ENCODE measurements at regions not wholly inside any gene's neighbourhood (a gene's known extent, or its start where the extent isn't known, plus 50 kb on each side); places are given as distances from the start of the nearest gene placed in this dataset.

GRCh38 chr3:162699291-162699690 lies 1202.7 kb downstream of the OTOL1 start:
- no peak for TF ChIP-seq CTCF (IDR thresholded peaks at IDR 0.05)
- no peak for TF ChIP-seq FOXK1 (CRISPR knock-in tag; IDR thresholded peaks at IDR 0.05)
- TF ChIP-seq MAX (CRISPR knock-in tag; IDR thresholded peaks at IDR 0.05): no peak
- TF ChIP-seq ZBTB43 (CRISPR knock-in tag; IDR thresholded peaks at IDR 0.05): no peak
- no peak for TF ChIP-seq USF1 (CRISPR knock-in tag; IDR thresholded peaks at IDR 0.05)
- no peak for TF ChIP-seq FOXP4 (CRISPR knock-in tag; IDR thresholded peaks at IDR 0.05)
- TF ChIP-seq NR1H2 (CRISPR knock-in tag; IDR thresholded peaks at IDR 0.05): no peak
- no peak for TF ChIP-seq ATF2 (CRISPR knock-in tag; IDR thresholded peaks at IDR 0.05; ENCODE audit: borderline replicate concordance, low read depth)

Measured in WTC11 (cell line).